ENCODE measurements at regions not wholly inside any gene's neighbourhood (a gene's known extent, or its start where the extent isn't known, plus 50 kb on each side); places are given as distances from the start of the nearest gene placed in this dataset.

DNA sequence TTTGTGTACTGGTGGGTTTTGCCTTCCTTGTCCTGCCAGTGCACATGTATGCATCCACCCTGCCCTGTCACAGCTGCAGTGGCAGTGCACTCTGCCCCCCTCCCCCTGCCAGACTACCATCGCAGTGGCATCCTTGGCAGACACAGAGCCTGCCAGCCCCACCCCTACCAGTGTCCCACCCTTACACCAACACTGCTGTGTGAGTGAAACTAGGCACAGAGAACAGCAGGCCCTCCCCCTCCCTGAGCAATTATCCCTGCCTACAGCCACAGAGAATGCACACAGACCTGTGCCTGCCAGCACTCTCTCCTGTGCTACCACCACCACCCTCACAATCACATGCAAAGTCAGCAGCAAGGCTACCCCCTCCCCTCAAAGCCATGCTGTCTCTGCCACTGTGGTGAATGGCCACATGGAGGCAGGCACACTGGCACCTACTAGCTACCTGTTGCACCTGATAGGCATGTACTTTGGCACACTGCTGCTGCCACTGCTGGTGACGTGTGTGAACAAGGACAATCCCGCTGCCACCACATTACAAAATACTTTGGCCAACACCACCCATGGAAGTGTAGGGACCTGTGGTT is 239.8 kb downstream of the CALCRL start:
- FAIRE-seq (no peak), DNase-seq (ENCODE audit: extremely low read depth in 1 of 4, low spot score in 3 of 4) (no peak), ATAC-seq (no peak)
- Histone ChIP-seq H3K79me2 (ENCODE audit: control insufficient read depth, insufficient read depth, low read length) (no peaks in the 10 kb centered on the region), H3K9me3 (replicated peaks; ENCODE audit: control insufficient read depth, insufficient read depth, low read depth, low read length) (no peaks in the 10 kb centered on the region), H2AFZ (ENCODE audit: low read depth, low read length) (no peak overlapping the region), H3K4me1 (replicated peaks in 1 of 2; ENCODE audit: control insufficient read depth in 2 of 2, insufficient read depth in 2 of 2, low read length in 2 of 2) (no peaks in the 10 kb centered on the region), H3K9ac (ENCODE audit: insufficient read depth in 1 of 2, low read depth in 2 of 2, low read length in 2 of 2) (no peak overlapping the region), H3K36me3 (ENCODE audit: control insufficient read depth, insufficient read depth, low read length) (no peaks in the 10 kb centered on the region), H3K27me3 (ENCODE audit: control insufficient read depth in 2 of 2, insufficient read depth in 2 of 2, low read length in 2 of 2) (no peaks in the 10 kb centered on the region), H3K4me3 (no peak overlapping the region), H3K27ac (ENCODE audit: extremely low read depth, low read depth, low read length) (no peak overlapping the region), H3K4me2 (ENCODE audit: insufficient read depth, low read length) (no peak overlapping the region), H4K20me1 (replicated peaks; ENCODE audit: control insufficient read depth, insufficient read depth, low read length) (no peaks in the 10 kb centered on the region), H3K9me1 (ENCODE audit: control insufficient read depth, insufficient read depth, low read length) (no peaks in the 10 kb centered on the region)
- WGBS (ENCODE audit: insufficient coverage, low coverage, missing lambda C conversion rate) = 16% methylated on average over 3 of the region's 3 CpGs
- TF ChIP-seq CBX8 (IDR thresholded peaks at IDR 0.05; ENCODE audit: borderline replicate concordance, extremely low read depth, low read depth, low read length, poor library complexity, severe bottlenecking) = no peak
- POLR2A ChIA-PET = no interaction called here
- CTCF ChIA-PET (ENCODE audit: low intra/inter-chr PET ratio) = no interaction called here
- in situ Hi-C loops (cut with MboI) (no loop called here), intact Hi-C loops (cut with micrococcal nuclease) (no loop called here)
- no TSS peak for BruUV-seq (replicated peaks)

DNA sequence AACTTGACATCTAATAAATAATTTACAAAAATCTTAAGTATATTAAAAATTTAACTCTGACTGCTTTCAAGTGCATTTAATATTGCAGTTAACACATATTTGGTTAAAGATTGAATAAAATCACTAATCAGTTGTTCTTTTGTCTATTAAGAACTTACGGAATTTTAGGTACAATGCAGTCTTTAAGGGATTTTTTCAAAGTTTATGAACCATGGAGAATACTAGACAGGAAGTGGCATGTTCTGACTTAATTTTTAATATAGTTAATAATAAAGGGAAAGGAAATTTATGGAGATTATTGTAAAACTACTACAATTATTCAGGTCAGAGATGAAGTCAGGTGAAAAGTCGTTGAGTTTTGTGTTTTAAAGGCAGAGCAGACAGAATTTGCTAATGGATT is 240.9 kb downstream of the CALCRL start:
- no peaks in the 10 kb centered on the region for H3K36me3 ChIP-seq (ENCODE audit: control insufficient read depth, insufficient read depth, low read length)
- TF ChIP-seq, protein P1, sequence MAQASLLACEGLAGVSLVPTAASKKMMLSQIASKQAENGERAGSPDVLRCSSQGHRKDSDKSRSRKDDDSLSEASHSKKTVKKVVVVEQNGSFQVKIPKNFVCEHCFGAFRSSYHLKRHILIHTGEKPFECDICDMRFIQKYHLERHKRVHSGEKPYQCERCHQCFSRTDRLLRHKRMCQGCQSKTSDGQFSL (CRISPR knock-in tag; IDR thresholded peaks at IDR 0.05) = no peak
- TF ChIP-seq, protein P1 (tag; IDR thresholded peaks at IDR 0.05) = no peak
- TF ChIP-seq YY1 (IDR thresholded peaks at IDR 0.05; ENCODE audit: borderline replicate concordance in 1 of 3, control insufficient read depth in 1 of 3, extremely low read depth in 1 of 3, insufficient read depth in 3 of 3, insufficient read length in 1 of 3, insufficient replicate concordance in 2 of 3, low read depth in 1 of 3, low read length in 2 of 3) = no peak
- TF ChIP-seq HEY1 (CRISPR knock-in tag; IDR thresholded peaks at IDR 0.05; ENCODE audit: borderline replicate concordance) = no peak
- TF ChIP-seq ETV6 (IDR thresholded peaks at IDR 0.05; ENCODE audit: borderline replicate concordance in 1 of 2, low read depth in 2 of 2, low read length in 1 of 2) = no peak
- no peak for TF ChIP-seq ETV6 (CRISPR knock-in tag; IDR thresholded peaks at IDR 0.05; ENCODE audit: borderline replicate concordance)
- no peak for TF ChIP-seq HIVEP1 (CRISPR knock-in tag; IDR thresholded peaks at IDR 0.05)
- no peak for TF ChIP-seq PPARD (CRISPR knock-in tag; IDR thresholded peaks at IDR 0.05)
- TF ChIP-seq FOXK1 (CRISPR knock-in tag; IDR thresholded peaks at IDR 0.05; ENCODE audit: borderline replicate concordance) = no peak
- no peak for TF ChIP-seq BACH1 (tag; IDR thresholded peaks at IDR 0.05)
- no peak for TF ChIP-seq ZNF436 (CRISPR knock-in tag; IDR thresholded peaks at IDR 0.05)
- no peak for TF ChIP-seq SRF (CRISPR knock-in tag; IDR thresholded peaks at IDR 0.05)
- no peak for TF ChIP-seq ZNF23 (CRISPR knock-in tag; IDR thresholded peaks at IDR 0.05)
- TF ChIP-seq PTTG1 (tag; IDR thresholded peaks at IDR 0.05; ENCODE audit: low read depth) = no peak

More for the DNA sequence above, 240.9 kb downstream of the CALCRL start:
- Histone ChIP-seq H3K27ac (ENCODE audit: extremely low read depth, low read depth, low read length) (no peak overlapping the region), H3K9me1 (ENCODE audit: control insufficient read depth, insufficient read depth, low read length) (no peaks in the 10 kb centered on the region), H3K9me3 (replicated peaks; ENCODE audit: control insufficient read depth, insufficient read depth, low read depth, low read length) (no peaks in the 10 kb centered on the region), H3K79me2 (ENCODE audit: control insufficient read depth, insufficient read depth, low read length) (no peaks in the 10 kb centered on the region), H3K4me1 (replicated peaks in 1 of 2; ENCODE audit: control insufficient read depth in 2 of 2, insufficient read depth in 2 of 2, low read length in 2 of 2) (no peaks in the 10 kb centered on the region), H3K4me2 (ENCODE audit: insufficient read depth, low read length) (no peak overlapping the region), H4K20me1 (replicated peaks; ENCODE audit: control insufficient read depth, insufficient read depth, low read length) (no peaks in the 10 kb centered on the region), H3K27me3 (ENCODE audit: control insufficient read depth in 2 of 2, insufficient read depth in 2 of 2, low read length in 2 of 2) (no peaks in the 10 kb centered on the region), H3K4me3 (no peak overlapping the region), H2AFZ (ENCODE audit: low read depth, low read length) (no peak overlapping the region), H3K9ac (ENCODE audit: insufficient read depth in 1 of 2, low read depth in 2 of 2, low read length in 2 of 2) (no peak overlapping the region)
- intact Hi-C loops (cut with micrococcal nuclease) = no loop called here
- POLR2A ChIA-PET = no interaction called here
- no peak for FAIRE-seq
- no peak for DNase-seq (ENCODE audit: extremely low read depth in 1 of 4, low spot score in 3 of 4)
- in situ Hi-C loops (cut with MboI) = no loop called here
- WGBS (ENCODE audit: insufficient coverage, low coverage, missing lambda C conversion rate) = 13% methylated on average over 2 of the region's 2 CpGs
- no peak for ATAC-seq
- CTCF ChIA-PET (ENCODE audit: low intra/inter-chr PET ratio) = no interaction called here
- BruUV-seq (replicated peaks) = no TSS peak

Measured in K562 (cell line).